Endothelial cell of umbilical vein (primary cell): ENCODE measurements at regions not wholly inside any gene's neighbourhood (a gene's known extent, or its start where the extent isn't known, plus 50 kb on each side); places are given as distances from the start of the nearest gene placed in this dataset.

Source experiments
- BruUV-seq: library from RNA; stranded (reverse); fragments of 400-500 nt; replicated peaks from 2 replicates; lab custom pipeline; 2021; lab: Mats Ljungman, UMichigan
- CTCF ChIA-PET: fragments of 300-600, 350-600 bp; sonication (Branson Sonifier 250); formaldehyde crosslinking; loops from one replicate; lab custom pipeline; 2021; ENCODE audit warnings: antibody characterized with exemption, inconsistent platforms; lab: Charles Lee
- POLR2A ChIA-PET: fragments of 300-600, 350-600 bp; sonication (Branson Sonifier 250); formaldehyde crosslinking; loops from one replicate; lab custom pipeline; 2021; ENCODE audit warnings: antibody characterized with exemption, inconsistent platforms; lab: Charles Lee
- DNase-seq: peaks from one replicate; pipeline ENCODE4 v3.0.0-alpha.2; 2011; ENCODE audit warnings: low read depth, low spot score
- FAIRE-seq: peaks from 2 replicates; lab custom pipeline; 2011; peaks lifted over from hg19 to GRCh38; lab: Jason Lieb, UNC
- H2AFZ ChIP-seq: 2 replicates; pipeline ENCODE4 v1.6.0; 2012; ENCODE audit warnings: low read depth, low read length, control low read depth, inconsistent platforms
- H3K27ac ChIP-seq: 2 replicates; pipeline ENCODE4 v1.5.1; 2011; ENCODE audit warnings: low read depth, mild to moderate bottlenecking, control low read depth, low read length, moderate library complexity; ENCODE audit not compliant: insufficient read depth
- H3K27me3 ChIP-seq, 2 experiments: 2 replicates each; pipeline versions ENCODE4 v1.6.0 to v1.6.1; 2011; ENCODE audit warnings: low read length in 2 of 2, mixed read lengths in 1 of 2; ENCODE audit not compliant: control insufficient read depth in 2 of 2, insufficient read depth in 2 of 2
- H3K36me3 ChIP-seq, 2 experiments: 2 replicates in 1 of 2; 3 replicates in 1 of 2; pipeline ENCODE4 v1.5.1; 2011; ENCODE audit warnings: low read length in 2 of 2, mild to moderate bottlenecking in 1 of 2, moderate library complexity in 1 of 2; ENCODE audit not compliant: control insufficient read depth in 2 of 2, insufficient read depth in 2 of 2; ENCODE audit errors: extremely low read depth in 1 of 2
- H3K4me1 ChIP-seq: 3 replicates; pipeline ENCODE4 v1.5.1; 2011; ENCODE audit warnings: mild to moderate bottlenecking, low read length; ENCODE audit not compliant: control insufficient read depth, insufficient read depth; ENCODE audit errors: extremely low read depth
- H3K4me2 ChIP-seq: 2 replicates; pipeline ENCODE4 v1.6.1; 2011; ENCODE audit warnings: low read length, control low read depth, mixed read lengths; ENCODE audit not compliant: insufficient read depth
- H3K4me3 ChIP-seq, 3 experiments: fragments of 200-600 bp in 1 of 3; sonication (generic), shearing (Covaris generic) in 1 of 3; replicated peaks in 1 of 3; 2 replicates each; pipeline ENCODE4 v1.5.1; 2011 to 2016; ENCODE audit warnings: control low read depth in 3 of 3, low read length in 3 of 3, mild to moderate bottlenecking in 2 of 3, inconsistent platforms in 1 of 3, low read depth in 1 of 3, moderate library complexity in 1 of 3; ENCODE audit not compliant: insufficient read depth in 1 of 3
- H3K79me2 ChIP-seq: 2 replicates; pipeline ENCODE4 v1.6.0; 2012; ENCODE audit warnings: low read length, inconsistent platforms; ENCODE audit not compliant: control insufficient read depth, insufficient read depth
- H3K9ac ChIP-seq: replicated peaks from 2 replicates; pipeline ENCODE3; 2011; ENCODE audit warnings: low read length, control low read depth; ENCODE audit not compliant: insufficient read depth; ENCODE audit errors: extremely low read depth
- H3K9me1 ChIP-seq: replicated peaks from 3 replicates; pipeline ENCODE4 v1.6.0; 2011; ENCODE audit warnings: mild to moderate bottlenecking, low read length; ENCODE audit not compliant: control insufficient read depth, insufficient read depth; ENCODE audit errors: extremely low read depth
- H3K9me3 ChIP-seq: replicated peaks from 2 replicates; pipeline ENCODE4 v1.5.1; 2012; ENCODE audit warnings: low read length, inconsistent platforms; ENCODE audit not compliant: control insufficient read depth, insufficient read depth
- H4K20me1 ChIP-seq: replicated peaks from 2 replicates; pipeline ENCODE3; 2011; ENCODE audit warnings: mild to moderate bottlenecking, low read length; ENCODE audit not compliant: control insufficient read depth, insufficient read depth; ENCODE audit errors: extremely low read depth
- CTCF ChIP-seq, 2 donors: IDR thresholded peaks; 1 replicate in 1 of 2; 2 replicates in 1 of 2; pipeline ENCODE4 v1.5.1; 2011; ENCODE audit warnings: low read length in 2 of 2, mild to moderate bottlenecking in 2 of 2, moderate library complexity in 2 of 2, control low read depth in 1 of 2, inconsistent platforms in 1 of 2, low read depth in 1 of 2; ENCODE audit not compliant: insufficient read depth in 1 of 2; ENCODE audit errors: extremely low read depth in 1 of 2
- EZH2 ChIP-seq: IDR thresholded peaks from 2 replicates; pipeline ENCODE4 v1.6.1; 2012; ENCODE audit warnings: borderline replicate concordance, low read depth, mild to moderate bottlenecking, moderate library complexity, low read length, inconsistent platforms; ENCODE audit not compliant: severe bottlenecking
- FOS ChIP-seq: IDR thresholded peaks from 2 replicates; pipeline ENCODE4 v1.6.1; 2011; ENCODE audit warnings: mild to moderate bottlenecking, low read length, moderate library complexity, borderline replicate concordance; ENCODE audit not compliant: insufficient read depth
- GATA2 ChIP-seq: IDR thresholded peaks from 2 replicates; pipeline ENCODE4 v1.7.0; 2011; ENCODE audit warnings: low read depth, mild to moderate bottlenecking, moderate library complexity, mixed read lengths, low read length; ENCODE audit not compliant: insufficient read length, insufficient read depth
- JUN ChIP-seq: IDR thresholded peaks from 2 replicates; pipeline ENCODE4 v1.6.1; 2011; ENCODE audit warnings: borderline replicate concordance, low read depth; ENCODE audit not compliant: insufficient read length, insufficient read depth
- MAX ChIP-seq: IDR thresholded peaks from 2 replicates; pipeline ENCODE4 v1.6.1; 2011; ENCODE audit not compliant: insufficient read depth, insufficient read length
- MYC ChIP-seq: IDR thresholded peaks from one replicate; pipeline ENCODE4 v1.6.1; 2011; ENCODE audit warnings: mild to moderate bottlenecking, low read depth, low read length
- POLR2A ChIP-seq: IDR thresholded peaks from 2 replicates; pipeline ENCODE4 v1.6.1; 2012; ENCODE audit warnings: low read depth, mild to moderate bottlenecking, control low read depth, low read length
- POLR2AphosphoS5 ChIP-seq: IDR thresholded peaks from 2 replicates; pipeline ENCODE4 v1.6.1; 2012; ENCODE audit warnings: low read depth, mild to moderate bottlenecking, control low read depth, low read length, moderate library complexity; ENCODE audit not compliant: insufficient read depth
- dilution Hi-C: fragments of 300-500 bp; cut with MboI; formaldehyde crosslinking; loops from one replicate; pipeline ENCODE4 v1.15.0; 2019; ENCODE audit warnings: low sequenced_read_pairs; ENCODE audit not compliant: extremely low pct_ligation_motif_present
- intact Hi-C: fragments of 100-400 bp; cut with micrococcal nuclease; formaldehyde crosslinking; loops from one replicate; pipeline ENCODE4 v1.10.0; 2022

GRCh38 chr5:56574778-56575177 lies 240.6 kb upstream of the MAP3K1 start:
- no peak overlapping the region for H3K4me2 ChIP-seq
- DNase-seq (no peak), FAIRE-seq (no peak)
- no peaks in the 10 kb centered on the region for H3K36me3 ChIP-seq
- ChIA-PET POLR2A (no interaction called here), CTCF (no interaction called here)
- no peaks in the 10 kb centered on the region for H3K79me2 ChIP-seq
- dilution Hi-C loops = no loop called here
- no peaks in the 10 kb centered on the region for H3K9me3 ChIP-seq
- H3K4me1 ChIP-seq = peaks cover 4% of the 10 kb centered on the region
- no peaks in the 10 kb centered on the region for H4K20me1 ChIP-seq
- no TSS peak for BruUV-seq
- H3K9me1 ChIP-seq = no peaks in the 10 kb centered on the region
- intact Hi-C loops = no loop called here
- no peak overlapping the region for H2AFZ ChIP-seq
- no peak overlapping the region for H3K4me3 ChIP-seq
- H3K27me3 ChIP-seq = peaks cover under 1 to 3% of the 10 kb centered on the region in 2 experiments
- no peak overlapping the region for H3K9ac ChIP-seq
- TF ChIP-seq FOS = no peak
- no peak for TF ChIP-seq CTCF (IDR thresholded peaks at IDR 0.05; ENCODE audit: extremely low read depth in 1 of 2, insufficient read depth in 1 of 2, low read depth in 1 of 2, low read length in 2 of 2)
- no peak for TF ChIP-seq GATA2
- no peak for TF ChIP-seq EZH2
- TF ChIP-seq MAX = no peak
- TF ChIP-seq MYC = no peak
- no peak for TF ChIP-seq POLR2AphosphoS5
- TF ChIP-seq POLR2A = no peak
- no peak for TF ChIP-seq JUN
- no peak overlapping the region for H3K27ac ChIP-seq
